Gastroesophageal sphincter (tissue), 3 donors: ENCODE measurements at regions not wholly inside any gene's neighbourhood (a gene's known extent, or its start where the extent isn't known, plus 50 kb on each side); places are given as distances from the start of the nearest gene placed in this dataset.

Experiments
- POLR2A ChIP-seq, 2 donors: fragments of 450-650 bp; IDR thresholded peaks; one replicate each; pipeline ENCODE4 v1.6.1; 2017; ENCODE audit warnings: antibody characterized with exemption in 2 of 2, mild to moderate bottlenecking in 2 of 2, moderate library complexity in 1 of 2
- TF ChIP-seq, protein P1 (sequence below), 4 experiments: fragments of 200-600 bp in 2 of 4; fragments of 450-650 bp in 2 of 4; sonication (generic) in 1 of 4; IDR thresholded peaks; one replicate each; pipeline ENCODE4 v1.5.1; 2017 to 2019; ENCODE audit warnings: antibody characterized with exemption in 4 of 4, mild to moderate bottlenecking in 2 of 4, moderate library complexity in 2 of 4

DNA sequence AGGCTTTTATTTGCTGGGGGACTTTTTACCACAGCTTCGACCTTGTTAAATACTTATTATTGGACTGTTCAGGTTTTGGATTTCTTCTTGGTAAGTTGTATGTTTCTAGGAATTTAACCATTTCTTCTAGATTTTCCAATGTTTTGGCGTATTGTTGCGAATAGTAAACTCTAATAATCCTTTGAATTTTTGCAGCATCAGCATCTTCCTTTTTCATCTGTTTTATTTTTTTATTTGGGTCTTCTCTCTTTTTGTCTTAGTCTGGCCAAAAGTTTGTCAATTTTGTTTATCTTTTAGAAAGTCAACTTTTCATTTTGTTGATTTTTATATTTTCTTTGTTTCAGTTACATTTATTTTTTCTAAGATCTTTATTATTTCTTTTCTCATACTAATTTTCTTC is 1272.0 kb downstream of the HACE1 start:
- TF ChIP-seq, protein P1, sequence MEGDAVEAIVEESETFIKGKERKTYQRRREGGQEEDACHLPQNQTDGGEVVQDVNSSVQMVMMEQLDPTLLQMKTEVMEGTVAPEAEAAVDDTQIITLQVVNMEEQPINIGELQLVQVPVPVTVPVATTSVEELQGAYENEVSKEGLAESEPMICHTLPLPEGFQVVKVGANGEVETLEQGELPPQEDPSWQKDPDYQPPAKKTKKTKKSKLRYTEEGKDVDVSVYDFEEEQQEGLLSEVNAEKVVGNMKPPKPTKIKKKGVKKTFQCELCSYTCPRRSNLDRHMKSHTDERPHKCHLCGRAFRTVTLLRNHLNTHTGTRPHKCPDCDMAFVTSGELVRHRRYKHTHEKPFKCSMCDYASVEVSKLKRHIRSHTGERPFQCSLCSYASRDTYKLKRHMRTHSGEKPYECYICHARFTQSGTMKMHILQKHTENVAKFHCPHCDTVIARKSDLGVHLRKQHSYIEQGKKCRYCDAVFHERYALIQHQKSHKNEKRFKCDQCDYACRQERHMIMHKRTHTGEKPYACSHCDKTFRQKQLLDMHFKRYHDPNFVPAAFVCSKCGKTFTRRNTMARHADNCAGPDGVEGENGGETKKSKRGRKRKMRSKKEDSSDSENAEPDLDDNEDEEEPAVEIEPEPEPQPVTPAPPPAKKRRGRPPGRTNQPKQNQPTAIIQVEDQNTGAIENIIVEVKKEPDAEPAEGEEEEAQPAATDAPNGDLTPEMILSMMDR (IDR thresholded peaks at IDR 0.05) = no peak
- no peak for TF ChIP-seq POLR2A (IDR thresholded peaks at IDR 0.05)
